Liver (tissue), 8 donors: ENCODE measurements at regions not wholly inside any gene's neighbourhood (a gene's known extent, or its start where the extent isn't known, plus 50 kb on each side); places are given as distances from the start of the nearest gene placed in this dataset.

Experiments
- DNase-seq: peaks from one replicate; pipeline ENCODE4 v3.0.0-alpha.2; 2017; ENCODE audit warnings: low spot score
- H3K27ac ChIP-seq, 2 donors: one replicate each; pipeline ENCODE4 v1.7.0; 2013; ENCODE audit warnings: inconsistent platforms in 2 of 2, low read length in 2 of 2, control low read depth in 1 of 2, low read depth in 1 of 2, mild to moderate bottlenecking in 1 of 2
- H3K27me3 ChIP-seq, 4 donors: one replicate each; pipeline versions ENCODE4 v1.6.1 to v1.7.0; 2013; ENCODE audit warnings: low read length in 3 of 4, inconsistent platforms in 1 of 4, mild to moderate bottlenecking in 1 of 4, moderate library complexity in 1 of 4; ENCODE audit not compliant: control insufficient read depth in 4 of 4, insufficient read depth in 4 of 4
- H3K36me3 ChIP-seq, 4 donors: one replicate each; pipeline versions ENCODE4 v1.6.1 to v1.7.0; 2013; ENCODE audit warnings: low read length in 3 of 4, mild to moderate bottlenecking in 3 of 4, low read depth in 1 of 4, moderate library complexity in 1 of 4; ENCODE audit not compliant: control insufficient read depth in 4 of 4, insufficient read depth in 3 of 4
- H3K4me1 ChIP-seq, 4 donors: one replicate each; pipeline versions ENCODE4 v1.6.1 to v1.7.0; 2013; ENCODE audit warnings: low read length in 3 of 4, mild to moderate bottlenecking in 3 of 4, moderate library complexity in 1 of 4; ENCODE audit not compliant: control insufficient read depth in 4 of 4, insufficient read depth in 4 of 4
- H3K4me3 ChIP-seq, 3 donors: one replicate each; pipeline versions ENCODE4 v1.6.1 to v1.7.0; 2013; ENCODE audit warnings: low read length in 3 of 3, control low read depth in 1 of 3, low read depth in 1 of 3, mild to moderate bottlenecking in 1 of 3
- H3K9ac ChIP-seq, 2 donors: one replicate each; pipeline ENCODE4 v1.7.0; 2013; ENCODE audit warnings: low read length in 2 of 2, mild to moderate bottlenecking in 2 of 2, moderate library complexity in 2 of 2, control low read depth in 1 of 2, low read depth in 1 of 2
- H3K9me3 ChIP-seq, 4 donors: one replicate each; pipeline versions ENCODE4 v1.6.1 to v1.7.0; 2013; ENCODE audit warnings: low read length in 3 of 4; ENCODE audit not compliant: control insufficient read depth in 4 of 4
- CTCF ChIP-seq: fragments of 150-350 bp; IDR thresholded peaks from 2 replicates; pipeline ENCODE4 v1.5.1; 2017; ENCODE audit warnings: improper control_type of control experiment, low read depth, low read length; ENCODE audit not compliant: missing input control
- EGR1 ChIP-seq, 2 donors: IDR thresholded peaks; 2 replicates each; pipeline ENCODE4 v1.6.1; 2016 to 2018; ENCODE audit warnings: antibody characterized with exemption in 2 of 2, low read depth in 2 of 2
- FOXA2 ChIP-seq: IDR thresholded peaks from 2 replicates; pipeline ENCODE4 v1.6.1; 2016; ENCODE audit warnings: antibody characterized with exemption
- HNF4A ChIP-seq, 2 donors: conservative IDR thresholded peaks; 2 replicates each; pipeline ENCODE4 v1.6.1; 2016; ENCODE audit warnings: antibody characterized with exemption in 2 of 2, mild to moderate bottlenecking in 2 of 2
- NR2F2 ChIP-seq: IDR thresholded peaks from 2 replicates; pipeline ENCODE4 v1.6.1; 2016; ENCODE audit warnings: antibody characterized with exemption
- RAD21 ChIP-seq, 2 donors: IDR thresholded peaks; 2 replicates each; pipeline ENCODE4 v1.6.1; 2016; ENCODE audit warnings: antibody characterized with exemption in 2 of 2, mild to moderate bottlenecking in 2 of 2
- REST ChIP-seq: IDR thresholded peaks from 2 replicates; pipeline ENCODE4 v1.6.1; 2016; ENCODE audit warnings: antibody characterized with exemption, mild to moderate bottlenecking
- YY1 ChIP-seq: IDR thresholded peaks from 2 replicates; pipeline ENCODE4 v1.6.1; 2016; ENCODE audit warnings: antibody characterized with exemption, mild to moderate bottlenecking
- ZBTB33 ChIP-seq: IDR thresholded peaks from 2 replicates; pipeline ENCODE4 v1.6.1; 2016; ENCODE audit warnings: antibody characterized with exemption
- WGBS: extraction: QIAGEN DNeasy Blood & Tissue Kit; methylation state at CpG from one replicate; pipeline ENCODE4 v1.1.7; 2013; 5-methylcytosine and 5-hydroxymethylcytosine counted together
- donor health status: healthy.
- donor health status: healthy.
- donor health status: healthy.
- donor health status: healthy.
- donor health status: healthy.

- TF ChIP-seq REST = no peak
These were observed 241.1 kb downstream of the SPTSSA start (continued) for GRCh38 chr14:34220921-34221320.

GRCh38 chr14:34220378-34220706, 241.7 kb downstream of the SPTSSA start:
- 67% methylated on average over 2 of the region's 2 CpGs for WGBS
- TF ChIP-seq FOXA2 = no peak
- TF ChIP-seq HNF4A (conservative IDR thresholded peaks at IDR 0.05) = no peak
- TF ChIP-seq NR2F2 = no peak
- TF ChIP-seq EGR1 (IDR thresholded peaks at IDR 0.05; ENCODE audit: low read depth in 2 of 2) = no peak
- TF ChIP-seq ZBTB33 = no peak
- no peaks in the 10 kb centered on the region for H3K36me3 ChIP-seq

DNA sequence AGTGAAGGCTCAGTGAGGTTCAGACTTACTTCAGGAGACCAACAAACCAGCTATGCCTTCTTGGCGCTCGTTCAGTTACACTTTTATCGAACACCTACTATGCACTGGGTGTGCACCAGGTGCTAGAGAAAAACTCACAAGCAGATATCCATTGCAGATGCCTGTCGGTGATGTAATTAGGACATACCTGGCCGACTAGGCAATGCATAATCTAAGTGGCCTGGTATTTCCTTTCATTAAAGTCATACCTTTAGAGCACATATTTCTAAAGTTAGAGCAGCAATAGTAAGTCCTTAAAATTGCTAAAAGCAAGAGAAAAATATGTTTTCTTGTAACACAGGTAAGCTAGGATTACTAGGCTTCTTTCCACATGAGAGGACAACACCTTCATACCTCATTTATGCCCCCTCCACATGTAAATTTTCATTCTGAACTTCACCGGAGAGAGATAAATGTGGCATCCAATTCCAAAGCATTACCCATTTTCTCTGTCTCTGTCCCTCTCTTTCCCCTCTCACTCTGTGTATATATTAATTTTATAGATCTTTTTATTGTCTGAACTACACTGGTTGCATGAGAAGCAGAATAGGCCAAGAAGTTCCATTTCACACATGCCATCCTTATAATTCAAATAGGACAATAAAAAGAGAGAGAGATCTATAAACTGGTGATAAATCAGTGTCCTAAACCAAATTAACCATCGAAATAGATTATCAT, 242.2 kb downstream of the SPTSSA start:
- Histone ChIP-seq H3K27ac (no peak overlapping the region), H3K4me1 (no peaks in the 10 kb centered on the region), H3K27me3 (no peaks in the 10 kb centered on the region), H3K4me3 (no peak overlapping the region), H3K36me3 (no peaks in the 10 kb centered on the region), H3K9me3 (peaks cover 0 to 4% (median 1%) of the 10 kb centered on the region in 4 donors), H3K9ac (no peak overlapping the region)
- WGBS = 85% methylated on average over 7 of the region's 7 CpGs
- TF ChIP-seq NR2F2 = no peak
- TF ChIP-seq CTCF = no peak
- no peak for TF ChIP-seq YY1
- TF ChIP-seq REST = no peak
- no peak for TF ChIP-seq RAD21 (IDR thresholded peaks at IDR 0.05)
- no peak for DNase-seq

More at GRCh38 chr14:34220378-34220706, 241.7 kb downstream of the SPTSSA start:
- no peak overlapping the region for H3K4me3 ChIP-seq
- no peak overlapping the region for H3K27ac ChIP-seq
- H3K9me3 ChIP-seq = peaks cover 0 to 4% (median 1%) of the 10 kb centered on the region in 4 donors
- no peaks in the 10 kb centered on the region for H3K27me3 ChIP-seq
- DNase-seq = no peak
- no peak overlapping the region for H3K9ac ChIP-seq
- H3K4me1 ChIP-seq = no peaks in the 10 kb centered on the region
